ENCODE measurements at regions not wholly inside any gene's neighbourhood (a gene's known extent, or its start where the extent isn't known, plus 50 kb on each side); places are given as distances from the start of the nearest gene placed in this dataset.
"Not testable (repeated sequence)": the region's sequence is repeated elsewhere in the genome, so short reads cannot be mapped to it uniquely, and the experiment has no call there.

- DNase-seq, result no peak
These were observed 113.3 kb upstream of the ERRFI1 start for GRCh38 chr1:8139383-8139782.

GRCh38 chr1:8138673-8139072, 112.6 kb upstream of the ERRFI1 start:
- no peak for DNase-seq

GRCh38 chr1:8137481-8138244, 111.6 kb upstream of the ERRFI1 start:
- DNase-seq, result no peak

GRCh38 chr1:8136766-8137165, 110.7 kb upstream of the ERRFI1 start:
- DNase-seq, result no peak

- DNase-seq, result no peak
These were observed 109.1 kb upstream of the ERRFI1 start for GRCh38 chr1:8135250-8135649.

- no peak for DNase-seq
These were observed 108.6 kb upstream of the ERRFI1 start for GRCh38 chr1:8134546-8135235.

- DNase-seq, result no peak
These were observed 107.7 kb upstream of the ERRFI1 start for GRCh38 chr1:8133657-8134430.

GRCh38 chr1:8133190-8133589, 107.1 kb upstream of the ERRFI1 start:
- no peak for DNase-seq

GRCh38 chr1:8127171-8127641, 101.1 kb upstream of the ERRFI1 start:
- DNase-seq, result no peak

- DNase-seq, result no peak
These were observed 96.6 kb upstream of the ERRFI1 start for GRCh38 chr1:8122477-8123407.

- no peak for DNase-seq
These were observed 96.0 kb upstream of the ERRFI1 start for GRCh38 chr1:8122160-8122476.

GRCh38 chr1:8121261-8122159, 95.4 kb upstream of the ERRFI1 start:
- DNase-seq, result no peak

GRCh38 chr1:8120693-8121260, 94.7 kb upstream of the ERRFI1 start:
- no peak for DNase-seq

GRCh38 chr1:8118736-8119135, 92.6 kb upstream of the ERRFI1 start:
- DNase-seq, result not testable (repeated sequence)

- DNase-seq, result no peak
These were observed 91.9 kb upstream of the ERRFI1 start for GRCh38 chr1:8118031-8118451.

GRCh38 chr1:8116894-8117264, 90.8 kb upstream of the ERRFI1 start:
- no peak for DNase-seq

GRCh38 chr1:8115769-8116167, 89.7 kb upstream of the ERRFI1 start:
- DNase-seq, result no peak

GRCh38 chr1:8115031-8115768, 89.1 kb upstream of the ERRFI1 start:
- DNase-seq, result no peak

GRCh38 chr1:8113262-8114220, 87.4 kb upstream of the ERRFI1 start:
- DNase-seq, result peak; percentile 53
